GM21825 (cell line): ENCODE measurements at regions not wholly inside any gene's neighbourhood (a gene's known extent, or its start where the extent isn't known, plus 50 kb on each side); places are given as distances from the start of the nearest gene placed in this dataset.
"Not testable (repeated sequence)": the region's sequence is repeated elsewhere in the genome, so short reads cannot be mapped to it uniquely, and the experiment has no call there.

Source experiments
- ATAC-seq: cut with Tn5 transposase; IDR thresholded peaks from one replicate; pipeline ENCODE4 v1.9.1; 2021; ENCODE audit warnings: mild to moderate bottlenecking, moderate library complexity; ENCODE audit not compliant: unreplicated experiment

GRCh38 chr11:106551744-106552673 lies 466.3 kb downstream of the GUCY1A2 start:
- no peak for ATAC-seq

GRCh38 chr11:106552694-106553203 lies 465.5 kb downstream of the GUCY1A2 start:
- ATAC-seq = no peak

GRCh38 chr11:106553304-106553703 lies 465.0 kb downstream of the GUCY1A2 start:
- ATAC-seq = no peak

- ATAC-seq = not testable (repeated sequence)
These were observed 462.6 kb downstream of the GUCY1A2 start for GRCh38 chr11:106555566-106556250.

GRCh38 chr11:106565326-106565725 lies 452.9 kb downstream of the GUCY1A2 start:
- no peak for ATAC-seq

GRCh38 chr11:106568632-106569031 lies 449.6 kb downstream of the GUCY1A2 start:
- no peak for ATAC-seq

- not testable (repeated sequence) for ATAC-seq
These were observed 440.9 kb downstream of the GUCY1A2 start for GRCh38 chr11:106577384-106577783.

GRCh38 chr11:106581399-106581798 lies 436.9 kb downstream of the GUCY1A2 start:
- ATAC-seq = no peak

- no peak for ATAC-seq
These were observed 433.2 kb downstream of the GUCY1A2 start for GRCh38 chr11:106585061-106585460.

GRCh38 chr11:106594751-106595351 lies 423.4 kb downstream of the GUCY1A2 start:
- no peak for ATAC-seq

- ATAC-seq = no peak
These were observed 416.5 kb downstream of the GUCY1A2 start for GRCh38 chr11:106601684-106602297.

GRCh38 chr11:106608677-106609076 lies 409.6 kb downstream of the GUCY1A2 start:
- no peak for ATAC-seq

- ATAC-seq = no peak
These were observed 404.0 kb downstream of the GUCY1A2 start for GRCh38 chr11:106614262-106614661.

GRCh38 chr11:106619320-106619990 lies 398.8 kb downstream of the GUCY1A2 start:
- no peak for ATAC-seq

- ATAC-seq = no peak
These were observed 396.8 kb downstream of the GUCY1A2 start for GRCh38 chr11:106621484-106621883.
